Fibroblast of peridontal ligament (primary cell): ENCODE measurements at regions not wholly inside any gene's neighbourhood (a gene's known extent, or its start where the extent isn't known, plus 50 kb on each side); places are given as distances from the start of the nearest gene placed in this dataset.

Source experiments
- DNase-seq: peaks from one replicate; pipeline ENCODE4 v3.0.0-alpha.2; 2010; ENCODE audit errors: extremely low read depth

DNA sequence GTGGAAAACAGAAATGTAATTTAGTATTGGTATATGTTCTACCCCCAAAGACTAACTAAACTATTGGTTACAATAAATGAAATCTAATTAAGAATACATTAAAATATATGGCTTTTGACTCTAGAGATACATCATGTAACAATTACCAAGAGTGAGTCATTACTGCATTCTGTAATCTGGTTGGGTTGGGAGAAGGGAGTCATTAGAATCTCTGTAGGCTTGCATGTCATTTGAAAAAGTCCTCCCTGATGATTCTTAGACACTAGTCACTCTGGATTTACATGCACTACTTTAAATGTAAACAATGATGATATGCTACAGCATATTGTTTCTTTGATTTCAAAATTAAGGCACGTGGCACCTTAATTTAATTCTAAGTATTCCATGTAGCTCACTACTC lies 293.4 kb upstream of the CHST9 start:
- no peak for DNase-seq

DNA sequence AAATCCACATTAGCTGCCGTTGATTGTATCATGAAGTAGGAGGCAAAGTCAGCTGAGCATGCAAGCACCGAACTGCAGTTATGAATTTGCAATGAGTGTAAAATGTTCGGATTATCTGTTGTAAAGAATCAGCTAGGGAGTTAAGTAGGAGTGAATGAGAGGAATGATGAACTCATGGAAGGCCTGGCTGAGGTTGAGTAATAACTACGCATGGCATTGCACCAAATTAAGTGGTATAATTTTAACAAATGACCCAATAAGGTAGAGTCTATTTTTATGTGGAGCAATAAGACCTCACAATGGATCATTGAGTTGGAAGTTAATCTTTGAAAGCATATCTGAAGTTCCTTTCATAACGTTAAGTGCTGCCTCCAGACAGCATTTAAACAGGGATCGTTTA lies 288.2 kb upstream of the CHST9 start:
- DNase-seq: no peak

DNA sequence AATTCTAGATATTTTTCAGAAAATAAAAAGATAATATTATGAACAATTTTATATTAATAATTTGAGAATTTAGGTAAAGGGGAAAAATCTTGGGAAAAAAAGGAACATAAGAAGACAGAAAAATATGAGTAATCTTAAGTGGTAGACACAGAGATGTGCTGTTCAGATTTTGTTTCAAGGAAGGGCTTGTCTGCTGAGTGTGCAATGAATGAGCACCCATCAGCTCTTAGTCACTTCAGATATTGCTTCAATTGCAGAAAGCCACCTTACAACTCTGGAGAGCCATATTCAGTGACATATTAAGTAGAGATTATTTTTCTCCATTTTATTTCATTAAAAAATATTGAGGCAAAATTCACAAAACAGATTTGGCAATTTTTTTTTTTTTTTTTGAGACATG lies 282.0 kb upstream of the CHST9 start:
- DNase-seq: no peak

DNA sequence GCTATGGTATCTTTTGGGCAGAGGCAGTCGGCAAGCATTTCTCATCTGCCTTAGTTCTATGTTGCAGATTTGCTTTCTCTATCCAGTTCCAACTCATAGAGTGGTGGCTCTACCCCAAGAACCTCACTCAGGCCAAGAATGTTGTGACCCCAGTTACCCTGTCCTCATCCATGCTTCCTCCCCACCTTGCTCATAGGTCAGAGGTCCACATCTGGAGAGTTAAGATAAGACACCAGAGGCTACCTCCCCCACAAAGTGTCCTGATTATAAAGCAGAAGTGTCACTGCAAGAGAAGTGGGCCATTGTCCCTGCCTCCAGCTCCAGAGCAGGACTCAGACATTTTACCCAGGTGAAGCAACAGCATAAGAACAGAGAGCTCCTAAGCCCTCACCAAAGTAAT lies 276.8 kb upstream of the CHST9 start:
- no peak for DNase-seq

DNA sequence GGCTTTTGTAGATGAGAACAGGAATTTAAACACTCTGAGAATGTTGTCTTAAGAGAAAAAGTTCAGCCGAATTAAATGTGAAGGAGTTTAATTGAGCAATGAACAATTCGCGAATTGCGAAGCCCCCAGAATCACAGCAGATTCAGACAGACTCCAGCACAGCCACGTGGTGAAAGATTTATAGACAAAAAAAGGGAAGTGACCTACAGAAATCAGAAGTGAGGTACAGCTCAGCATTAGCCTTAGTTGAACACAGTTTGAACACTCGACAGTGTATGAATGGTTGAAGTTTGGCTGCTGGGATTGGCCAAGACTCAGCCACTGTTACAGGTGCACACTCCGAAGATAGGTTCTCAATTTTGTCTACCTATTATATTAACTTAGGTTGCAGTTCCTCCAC lies 264.0 kb upstream of the CHST9 start:
- no peak for DNase-seq

DNA sequence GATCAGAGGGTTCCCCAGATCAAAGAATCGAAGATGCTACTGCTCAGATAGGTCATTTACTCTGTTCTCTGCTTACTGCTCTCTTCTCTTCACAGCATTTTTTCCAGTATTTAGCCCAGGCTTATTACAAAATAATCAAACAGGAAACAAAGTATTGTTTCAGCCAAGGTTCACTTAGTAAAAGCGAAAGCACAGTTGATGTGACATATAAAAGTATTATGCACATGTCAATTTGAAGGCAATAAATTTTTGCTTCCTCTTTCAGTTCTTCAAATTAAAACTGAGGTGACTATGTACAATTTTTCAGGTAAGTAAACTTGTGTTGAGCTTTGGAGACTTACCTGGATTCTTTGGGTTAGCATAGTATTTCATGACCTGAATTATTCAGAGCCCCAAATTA lies 262.8 kb upstream of the CHST9 start:
- DNase-seq: no peak

DNA sequence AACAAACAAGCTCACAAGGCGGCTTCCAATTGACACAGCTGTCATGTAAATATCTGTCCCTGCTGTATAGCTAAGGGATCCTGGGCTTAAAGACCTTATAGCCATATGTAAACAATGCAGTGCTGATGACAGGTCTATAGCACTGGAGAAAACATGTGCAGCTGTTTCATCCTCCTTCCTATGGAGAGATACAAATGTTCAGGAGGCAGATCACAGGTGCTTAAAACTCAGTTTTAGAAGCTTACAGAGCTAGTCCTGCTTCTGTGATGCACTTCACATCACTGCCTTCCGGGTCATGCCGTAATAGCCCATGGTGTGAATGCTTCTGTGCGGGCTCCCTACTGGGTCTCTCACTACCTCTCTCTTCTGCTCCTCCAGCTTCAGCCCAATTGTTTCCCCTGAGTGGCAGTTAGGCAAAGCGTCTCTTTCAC lies 262.4 kb upstream of the CHST9 start:
- no peak for DNase-seq

DNA sequence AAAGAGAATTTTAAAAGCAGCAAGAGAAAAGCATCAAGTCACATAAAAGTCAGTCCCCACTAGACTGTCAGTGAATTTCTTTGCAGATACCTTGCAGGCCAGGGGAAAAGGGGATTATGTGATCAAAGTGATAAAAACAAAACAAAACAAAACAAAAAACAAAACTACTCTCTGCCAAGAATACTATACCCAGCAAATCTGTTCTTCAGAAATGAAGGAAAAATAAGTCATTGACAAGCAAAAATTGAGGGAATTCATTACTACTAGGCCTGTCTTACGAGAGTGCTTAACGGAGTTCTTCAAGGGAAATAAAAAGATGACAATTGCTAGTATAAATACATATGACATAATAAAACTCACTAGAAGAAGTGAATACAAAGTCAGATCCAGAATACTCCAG lies 245.5 kb upstream of the CHST9 start:
- DNase-seq: no peak

DNA sequence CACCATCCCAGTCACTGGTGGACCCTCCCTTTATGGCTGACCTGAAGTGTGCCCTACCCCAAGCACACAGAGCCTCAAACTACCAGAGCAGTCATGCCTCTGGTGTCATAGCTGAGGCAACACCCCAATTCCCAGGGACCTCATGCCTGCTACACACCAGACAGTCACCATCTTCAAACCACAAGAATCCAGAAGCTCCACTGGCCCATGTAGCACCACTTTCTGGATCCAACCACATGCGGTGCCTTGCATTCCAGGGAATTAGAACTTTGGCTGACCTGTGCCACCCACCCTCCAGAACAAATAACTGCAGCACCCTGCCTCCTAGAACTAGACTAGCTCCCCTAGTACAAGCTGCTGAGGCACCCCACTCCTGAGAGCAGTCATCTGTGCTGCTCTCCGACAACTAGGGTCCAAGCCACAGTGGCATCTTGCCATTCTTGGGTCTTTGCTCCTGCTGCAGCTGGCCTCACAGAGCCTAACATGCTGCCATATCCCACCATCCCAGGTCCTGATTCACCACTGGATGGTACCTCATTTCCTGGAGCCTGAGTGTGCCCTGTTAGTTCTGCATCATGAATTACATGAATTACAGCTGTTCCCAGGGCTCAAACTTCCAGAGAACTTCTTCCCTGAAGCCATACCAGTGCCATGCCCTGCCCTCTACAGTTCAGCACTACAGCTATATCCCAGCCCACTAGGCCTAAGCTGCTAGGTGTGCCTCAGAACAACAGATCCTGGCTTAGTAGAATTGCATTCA lies 243.8 kb upstream of the CHST9 start:
- DNase-seq: no peak

DNA sequence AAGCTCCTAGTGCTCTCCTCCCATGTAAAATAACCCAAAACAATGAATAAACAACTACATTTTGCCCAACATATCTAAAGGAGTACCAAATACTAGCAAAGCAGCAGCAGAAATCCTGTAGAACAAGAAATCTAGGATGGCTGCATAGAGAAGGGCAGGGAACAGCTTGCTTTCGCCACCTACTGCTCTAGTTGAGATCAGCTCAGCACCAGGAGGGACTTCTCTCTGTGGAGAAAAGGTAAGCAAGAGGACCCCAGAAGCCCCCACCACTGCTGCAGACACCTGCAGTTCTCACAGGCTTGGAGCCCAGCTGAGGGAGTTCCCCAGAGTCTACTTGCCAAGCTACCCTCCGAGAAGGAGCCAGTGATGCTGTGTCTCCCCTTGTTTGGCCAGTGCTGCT lies 243.0 kb upstream of the CHST9 start:
- DNase-seq: no peak

DNA sequence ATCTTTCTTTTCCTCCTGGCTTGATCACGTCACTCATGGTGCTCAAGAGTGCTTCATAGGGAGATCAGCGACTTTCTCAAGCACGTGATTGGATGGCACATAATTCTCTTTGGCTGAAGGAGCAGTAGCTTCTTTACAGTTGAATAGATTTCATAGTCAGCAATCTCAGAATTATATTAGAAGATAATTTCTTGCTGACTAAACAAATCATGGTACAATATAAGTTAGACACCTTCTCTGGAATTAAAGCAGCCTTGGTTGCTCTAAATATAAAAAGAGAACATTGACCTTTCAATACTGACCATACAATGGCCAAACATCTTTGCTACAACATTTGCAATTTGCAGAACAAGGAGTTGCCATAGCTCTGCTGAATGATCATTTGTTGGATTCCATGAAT lies 238.5 kb upstream of the CHST9 start:
- no peak for DNase-seq

DNA sequence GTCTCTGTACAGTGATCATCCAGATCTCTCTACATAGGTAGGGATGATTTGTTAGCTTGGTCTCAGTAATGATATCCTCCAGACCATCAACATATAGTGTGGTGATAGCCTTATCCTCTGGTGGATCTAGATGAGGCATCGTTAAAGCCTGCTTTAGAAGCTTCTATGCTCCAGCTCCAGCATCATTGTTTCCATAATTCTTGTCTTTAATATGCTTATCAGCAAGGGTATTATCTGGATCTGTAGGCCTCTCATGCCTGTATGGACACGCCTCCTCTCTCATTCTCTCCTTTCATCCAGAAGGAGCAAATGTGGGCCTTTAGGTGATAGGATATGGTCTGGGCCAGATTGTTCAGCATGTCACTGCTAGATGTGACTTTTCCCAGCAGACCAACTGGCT lies 234.5 kb upstream of the CHST9 start:
- no peak for DNase-seq

DNA sequence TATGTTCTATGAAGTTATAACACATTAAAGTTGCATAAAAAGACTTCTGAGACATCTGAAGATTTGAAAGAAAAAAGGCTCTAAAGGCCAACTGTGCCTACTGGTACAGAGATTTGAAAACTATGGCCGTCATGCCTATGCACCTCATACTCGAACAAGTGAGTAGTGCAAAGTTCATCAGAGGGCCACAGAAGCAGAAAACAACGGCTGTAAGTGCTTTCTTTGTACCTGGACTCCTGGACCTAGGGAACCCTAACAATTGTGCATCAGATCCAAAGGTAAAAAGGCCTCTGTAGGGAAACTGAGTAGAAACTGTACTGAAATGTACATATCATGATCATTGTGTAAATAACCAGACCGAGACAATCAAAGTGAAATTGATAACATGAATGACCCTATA lies 230.4 kb upstream of the CHST9 start:
- DNase-seq: no peak

DNA sequence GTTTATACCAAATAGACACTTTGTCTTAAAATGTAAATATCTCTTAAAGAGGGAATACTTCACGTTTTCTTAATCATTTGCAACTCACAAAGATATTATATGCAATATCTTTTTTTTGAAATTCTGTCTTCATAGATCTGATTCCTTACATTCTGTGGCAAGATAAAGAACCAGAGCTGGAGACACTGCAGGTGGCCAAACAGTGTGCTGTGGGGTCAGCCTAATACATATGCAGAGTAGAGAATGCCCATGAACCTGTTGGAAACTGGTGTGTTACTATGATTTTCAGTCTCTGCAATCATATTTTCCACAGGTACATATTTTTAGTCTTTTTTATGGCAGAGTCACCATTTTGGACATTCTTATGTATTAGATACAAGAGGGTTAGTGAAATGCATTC lies 229.6 kb upstream of the CHST9 start:
- no peak for DNase-seq

DNA sequence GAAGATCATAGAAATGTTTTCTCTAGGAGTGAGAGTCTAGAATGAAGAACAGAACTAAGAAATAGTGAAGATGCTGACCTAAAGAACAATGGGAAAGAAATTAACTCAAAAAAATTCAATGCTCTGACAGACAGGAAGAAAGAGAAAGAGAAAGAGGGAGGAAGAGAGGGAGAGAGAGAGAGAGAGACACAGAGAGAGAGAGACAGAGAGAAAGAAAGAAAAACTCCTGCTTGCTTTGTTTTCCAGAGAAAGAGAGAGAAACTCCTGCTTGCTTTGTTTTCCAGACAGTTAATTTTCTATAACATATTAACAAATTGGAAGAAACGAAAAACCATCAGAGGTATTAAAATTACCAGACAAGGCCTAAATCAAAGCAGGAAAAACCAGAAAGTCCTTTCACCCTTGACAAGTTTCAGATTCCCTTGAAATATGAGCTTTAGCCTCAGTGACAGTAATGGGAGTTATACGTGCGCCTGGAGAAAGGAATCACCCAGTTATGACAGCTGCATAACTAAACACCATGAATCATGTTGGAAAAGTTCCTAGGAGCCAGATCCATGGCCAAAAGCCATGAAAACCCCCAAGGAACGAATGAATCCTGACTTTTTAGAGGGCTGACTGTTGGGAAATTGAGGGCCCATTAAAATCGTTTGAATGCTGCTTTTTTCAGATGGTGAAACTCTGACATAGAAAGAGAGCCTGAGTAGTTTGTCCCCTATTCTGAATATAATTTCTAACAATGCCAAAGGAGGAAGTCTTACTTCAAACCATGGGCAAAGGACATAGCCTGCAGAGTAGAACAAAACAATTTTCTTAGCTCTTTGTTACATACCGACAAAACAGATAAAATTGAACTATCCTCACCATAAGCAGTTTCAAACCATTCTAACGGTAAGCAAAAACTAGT lies 228.6 kb upstream of the CHST9 start:
- DNase-seq: peak; percentile 44

DNA sequence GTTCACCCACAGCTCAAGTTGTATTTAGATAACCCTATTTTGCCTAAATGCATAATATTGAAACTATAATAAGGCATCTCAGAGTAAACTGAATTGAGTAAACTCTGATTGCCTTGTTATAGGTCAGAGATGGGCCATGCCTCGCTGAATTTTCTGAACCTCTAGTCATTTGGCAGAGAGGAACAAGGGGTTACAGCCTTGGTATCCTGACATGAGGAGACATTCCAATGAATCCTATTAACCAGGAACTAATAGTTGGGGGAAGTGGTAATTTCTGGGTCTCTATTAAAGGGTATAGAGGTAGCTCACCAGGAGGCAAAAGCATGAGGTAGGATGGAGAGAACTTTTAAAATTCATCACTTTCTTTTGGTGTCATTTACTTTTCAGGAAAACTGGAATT lies 227.4 kb upstream of the CHST9 start:
- DNase-seq: no peak

DNA sequence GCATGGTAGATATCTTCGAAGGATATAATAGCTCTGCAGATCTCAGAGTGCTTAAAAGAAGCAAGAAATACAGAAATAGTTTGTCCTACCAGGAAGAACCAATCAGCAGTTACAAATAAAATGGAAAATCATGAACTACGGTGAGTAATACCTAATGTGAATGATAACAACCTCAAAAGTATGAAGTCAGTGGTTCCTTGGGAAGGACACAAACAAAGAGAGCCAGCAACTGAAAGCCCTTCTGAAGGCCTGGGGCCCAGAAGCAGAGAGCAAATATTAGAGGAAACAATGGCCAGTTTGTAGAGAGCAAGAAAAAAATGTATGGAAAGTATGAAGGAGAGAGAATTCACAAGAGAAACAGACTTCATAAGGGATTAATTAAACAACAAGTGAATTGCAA lies 226.8 kb upstream of the CHST9 start:
- DNase-seq: no peak

DNA sequence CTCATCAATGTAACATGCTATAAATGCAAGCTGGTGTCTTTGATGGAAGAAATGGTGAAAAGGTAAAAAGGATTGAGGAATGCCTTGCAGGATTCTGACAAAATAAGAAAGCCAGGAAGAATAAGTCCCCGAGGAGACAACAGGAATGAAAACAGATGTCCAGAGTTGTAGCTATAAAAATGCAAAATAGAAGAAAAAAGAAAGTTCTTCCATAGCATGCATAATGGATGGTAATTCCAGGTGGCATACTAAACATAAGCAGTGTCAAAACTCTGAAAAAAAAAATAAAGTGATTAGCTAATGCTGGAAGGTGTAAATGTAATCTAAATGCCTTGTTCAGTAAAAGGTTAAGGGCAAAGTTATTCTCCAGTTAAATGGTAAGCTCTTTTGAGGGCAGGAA lies 225.9 kb upstream of the CHST9 start:
- no peak for DNase-seq

DNA sequence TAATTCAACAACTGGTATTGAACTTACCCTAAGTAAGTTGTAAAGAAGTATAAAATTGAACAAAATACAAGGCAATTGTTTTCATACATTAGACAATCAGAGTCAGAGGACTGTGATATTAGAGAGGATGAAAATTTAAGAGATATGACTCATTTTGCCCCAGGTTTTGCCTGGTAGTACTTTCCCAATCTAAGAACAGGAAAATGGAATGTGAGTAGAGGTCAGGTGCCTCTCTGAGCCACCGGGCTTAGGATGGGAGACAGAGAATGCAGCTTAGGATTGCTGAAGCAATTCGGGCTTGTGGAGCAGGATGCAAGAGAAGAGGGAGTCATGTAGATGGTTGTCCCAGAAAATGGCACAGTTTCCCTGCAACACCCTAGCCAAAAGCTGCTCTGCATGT lies 219.7 kb upstream of the CHST9 start:
- no peak for DNase-seq

DNA sequence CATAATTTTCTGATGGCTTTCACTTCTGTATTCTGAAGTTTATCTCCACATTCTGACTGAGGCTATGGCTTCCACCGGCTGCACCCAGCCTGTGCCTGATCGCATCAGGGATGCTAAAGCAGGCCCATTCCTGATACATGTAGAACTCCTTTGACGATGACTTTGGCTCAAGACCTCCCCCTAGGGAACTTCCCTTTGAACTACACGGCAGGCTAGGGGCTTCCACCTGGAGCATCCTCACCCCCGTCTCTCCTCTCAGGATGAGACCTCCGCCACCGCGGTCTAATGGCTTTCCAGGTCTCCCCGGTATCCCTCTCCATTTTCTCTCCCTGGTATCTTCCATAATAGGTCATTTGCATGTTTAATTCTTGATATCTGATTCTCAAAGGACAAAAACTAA lies 214.9 kb upstream of the CHST9 start:
- DNase-seq: no peak

DNA sequence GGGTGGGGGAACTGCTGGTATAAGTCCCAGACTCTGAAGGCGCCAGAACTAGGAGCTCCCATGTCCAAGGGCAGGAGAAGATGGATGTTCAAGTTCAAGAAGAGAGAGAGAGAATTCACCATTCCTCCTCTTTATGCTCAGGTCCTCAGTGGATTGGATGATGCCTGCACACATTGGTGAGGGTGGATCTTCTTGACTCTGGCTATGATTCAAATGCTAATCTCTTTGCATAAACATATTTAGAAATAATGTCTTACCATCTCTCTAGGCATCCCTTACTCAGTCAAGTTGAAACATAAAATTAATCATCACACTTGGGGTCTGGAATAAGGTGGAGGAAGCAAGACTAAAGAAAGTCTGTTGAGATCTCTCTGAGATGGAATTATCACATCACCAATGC lies 210.6 kb upstream of the CHST9 start:
- DNase-seq: no peak

DNA sequence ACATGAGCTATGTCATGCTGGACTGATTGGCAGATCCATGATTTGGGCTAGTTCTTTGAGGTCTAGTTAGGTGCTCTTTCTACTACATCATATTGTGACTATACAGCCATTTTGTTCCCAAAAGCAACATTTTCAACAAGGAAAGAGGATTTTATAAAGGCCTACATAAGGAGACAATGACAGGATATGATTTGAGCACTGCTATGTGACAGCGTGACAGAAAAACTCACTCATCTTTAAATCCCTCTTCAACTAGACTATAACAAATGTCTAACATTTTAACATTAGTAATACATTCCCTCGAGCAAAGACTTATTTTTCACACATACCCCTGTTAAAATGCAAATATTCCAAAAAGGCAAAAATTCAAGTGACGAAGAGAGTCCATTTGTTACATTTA lies 209.6 kb upstream of the CHST9 start:
- DNase-seq: no peak

DNA sequence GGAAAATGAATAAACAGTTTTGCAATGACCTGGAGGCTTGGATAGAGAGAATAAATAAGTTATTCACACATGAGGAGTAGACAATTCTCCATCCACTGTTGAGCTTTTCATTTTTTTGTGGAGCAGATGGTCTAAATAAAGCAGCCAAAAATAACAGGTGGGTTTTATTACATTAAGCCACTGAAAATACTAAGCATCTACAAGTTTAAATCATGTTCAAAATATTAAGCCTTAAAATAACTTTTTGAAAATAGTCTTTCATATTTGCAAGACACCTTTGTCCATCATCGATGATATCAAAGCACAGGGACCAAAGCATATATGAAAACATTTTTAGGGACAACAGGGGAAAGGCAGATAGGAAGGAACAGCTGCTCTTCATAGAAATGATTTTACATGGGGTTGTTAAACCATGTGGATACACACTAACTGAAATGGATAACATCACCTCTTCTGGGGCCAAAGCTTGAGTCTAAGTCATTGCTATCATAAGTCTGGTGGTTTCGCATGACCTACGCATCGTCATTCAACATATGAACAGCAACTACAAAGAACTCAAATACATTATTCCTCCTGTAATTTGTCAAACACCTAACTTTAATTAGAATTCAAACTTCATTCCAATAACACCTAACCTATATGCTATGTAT lies 197.6 kb upstream of the CHST9 start:
- DNase-seq: no peak
